IPS-NIHi11 (cell line): ENCODE measurements at regions not wholly inside any gene's neighbourhood (a gene's known extent, or its start where the extent isn't known, plus 50 kb on each side); places are given as distances from the start of the nearest gene placed in this dataset.
A peak's percentile ranks its signal among the peaks of the same experiment; 100 is the strongest.

Experiments
- DNase-seq: peaks from one replicate; pipeline ENCODE4 v3.0.0; 2012; ENCODE audit warnings: mixed read lengths, low spot score

DNA sequence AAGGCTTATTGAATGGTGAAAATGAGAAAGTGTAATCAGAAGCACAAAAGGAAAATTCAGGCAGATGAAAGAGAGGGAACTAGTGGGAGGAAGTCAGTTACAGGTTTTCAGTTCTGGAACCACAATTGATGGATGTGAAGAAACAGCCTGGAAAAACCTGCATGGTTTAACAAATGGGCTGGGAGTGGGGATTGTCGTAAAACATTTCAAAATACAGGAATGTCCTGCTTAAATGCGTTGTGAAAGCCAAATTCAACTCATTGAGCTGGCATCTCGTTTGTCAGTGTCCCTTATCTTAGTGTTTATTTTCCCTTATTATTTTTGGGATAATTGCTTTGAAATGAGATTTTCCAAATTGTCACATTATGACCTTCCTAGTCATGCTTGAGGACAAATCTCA, 106.5 kb upstream of the RFC3 start:
- DNase-seq: no peak

DNA sequence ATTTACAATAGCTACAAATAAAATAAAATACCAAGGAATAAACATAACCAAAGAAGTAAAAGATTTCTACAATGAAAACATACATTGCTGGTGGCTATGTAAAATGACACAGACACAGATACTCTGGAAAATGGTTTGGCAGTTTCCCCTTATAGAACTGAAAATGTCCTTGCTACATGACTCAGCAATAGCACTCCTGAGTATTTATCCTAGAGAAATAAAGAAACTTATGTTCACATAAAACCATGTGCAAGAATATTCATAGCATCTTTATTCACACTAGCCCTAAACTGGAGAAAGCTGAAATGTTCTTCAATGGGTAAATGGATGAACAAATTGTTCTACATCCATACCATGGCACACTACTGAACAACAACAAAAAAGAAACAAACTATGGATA, 100.2 kb upstream of the RFC3 start:
- no peak for DNase-seq

DNA sequence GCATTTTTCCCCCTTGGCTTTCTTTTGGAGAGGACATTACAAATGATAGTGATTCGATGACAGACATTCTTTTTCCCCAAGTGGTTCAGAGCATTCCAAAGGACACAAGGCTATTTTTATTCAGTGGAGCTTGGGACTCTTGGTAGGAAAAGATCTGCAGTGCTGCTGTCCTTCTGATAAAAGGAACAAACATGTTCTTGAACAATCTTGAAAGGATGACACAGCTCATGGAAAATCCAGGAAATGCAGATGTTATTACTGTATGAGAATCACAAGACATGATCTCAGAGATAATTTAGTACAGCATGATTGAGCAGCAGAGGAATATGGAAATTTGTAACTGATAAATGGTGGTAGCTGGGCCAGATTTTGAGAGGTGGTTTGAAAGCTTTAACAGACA, 96.2 kb upstream of the RFC3 start:
- no peak for DNase-seq

DNA sequence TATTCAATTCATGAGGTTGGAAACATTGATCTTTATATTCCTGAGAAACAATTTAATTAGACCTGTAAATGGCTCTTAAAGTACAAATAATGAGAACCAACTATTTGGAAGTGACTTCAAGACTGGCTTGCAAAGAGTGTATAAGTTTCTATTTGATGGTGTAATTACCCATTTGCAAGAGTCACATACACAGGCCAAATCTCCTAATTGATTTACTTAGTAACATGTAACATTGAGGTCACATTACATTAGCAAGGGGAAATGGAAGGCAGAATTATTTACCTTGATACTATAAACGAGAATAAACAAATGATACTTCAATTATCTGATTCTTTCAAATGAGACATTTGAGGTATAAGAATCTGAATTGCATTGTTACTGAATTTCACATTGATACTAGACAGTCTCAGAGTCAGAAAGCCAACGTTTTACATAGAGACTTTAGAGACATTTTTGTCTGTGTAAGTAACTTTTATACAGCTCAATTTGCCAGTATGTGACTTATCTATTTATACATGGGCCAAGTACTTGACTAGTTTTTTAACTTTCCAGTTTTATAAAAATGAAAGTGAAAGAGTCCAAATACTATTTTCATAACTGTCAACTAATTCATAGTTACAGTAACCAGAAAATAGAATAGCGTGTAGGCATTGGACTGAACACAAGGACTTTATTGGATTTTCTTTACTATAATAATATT, 95.6 kb upstream of the RFC3 start:
- DNase-seq: no peak

DNA sequence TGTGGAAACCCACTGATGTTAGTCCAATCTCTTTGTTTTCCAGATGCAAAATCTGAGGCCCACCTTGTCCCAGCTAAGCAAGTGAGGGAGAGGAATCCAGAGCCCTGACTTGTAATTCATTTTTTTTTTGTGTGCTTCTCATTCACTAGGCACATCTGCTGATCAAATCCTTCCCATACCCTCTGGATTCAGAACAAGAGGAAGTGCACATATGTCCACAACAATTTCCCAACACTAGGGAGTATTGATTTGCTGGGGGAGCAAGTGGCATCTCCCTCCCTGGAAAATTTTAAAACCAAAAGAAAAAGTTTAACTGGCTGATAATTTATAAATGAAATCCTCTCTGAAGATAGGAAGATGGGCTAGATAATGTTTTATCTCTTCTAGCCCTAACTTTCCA, 94.6 kb upstream of the RFC3 start:
- DNase-seq: no peak

DNA sequence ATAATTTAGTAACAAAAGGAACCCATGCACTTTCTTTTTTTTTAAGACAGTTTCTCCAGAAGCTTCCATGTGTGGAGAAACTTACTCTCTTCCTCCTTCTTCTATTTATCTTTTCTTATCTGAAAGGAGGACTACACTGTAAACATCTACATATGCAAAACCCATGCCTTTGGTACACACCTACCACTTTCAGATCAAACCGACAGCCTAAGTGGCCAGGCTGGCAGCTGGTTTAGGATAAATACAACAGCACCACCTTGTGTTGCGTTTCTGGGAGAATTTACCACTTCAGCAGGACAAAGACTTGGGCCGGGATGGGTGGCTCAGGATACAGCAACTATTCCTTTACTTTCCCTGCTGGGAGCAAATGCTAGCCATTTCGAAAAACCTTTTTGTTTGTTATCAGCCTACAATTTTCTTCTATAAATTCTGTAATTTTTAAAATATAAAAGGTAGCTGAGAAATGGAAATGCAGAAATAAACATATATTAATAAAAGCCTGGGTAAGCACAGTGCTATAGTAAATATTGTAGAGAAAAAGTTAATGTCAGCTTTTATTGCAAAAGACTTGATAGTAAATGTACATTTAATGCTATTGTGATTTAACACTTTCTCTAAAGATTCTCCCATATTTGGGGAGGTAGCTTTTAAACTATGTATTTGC, 94.0 kb upstream of the RFC3 start:
- DNase-seq: peak; percentile 83

DNA sequence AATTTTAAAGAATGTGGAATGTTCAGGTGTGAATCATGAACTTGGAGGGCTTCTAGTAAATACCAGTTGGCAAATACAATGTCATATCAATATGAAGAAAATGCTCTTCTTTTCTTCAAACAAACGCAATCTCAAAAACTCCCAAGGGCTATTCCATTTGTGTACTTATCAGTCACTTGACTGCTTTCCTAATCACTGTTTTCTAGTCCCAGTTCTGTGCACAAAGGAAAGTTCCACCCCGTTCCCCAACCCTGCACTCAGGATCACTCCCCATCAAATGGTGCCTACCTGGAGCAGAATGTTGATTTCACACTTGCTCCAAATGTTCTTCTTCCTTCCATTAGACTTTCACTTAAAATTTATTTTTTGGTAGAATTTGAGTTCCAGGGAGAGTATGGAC, 92.6 kb upstream of the RFC3 start:
- DNase-seq: no peak

DNA sequence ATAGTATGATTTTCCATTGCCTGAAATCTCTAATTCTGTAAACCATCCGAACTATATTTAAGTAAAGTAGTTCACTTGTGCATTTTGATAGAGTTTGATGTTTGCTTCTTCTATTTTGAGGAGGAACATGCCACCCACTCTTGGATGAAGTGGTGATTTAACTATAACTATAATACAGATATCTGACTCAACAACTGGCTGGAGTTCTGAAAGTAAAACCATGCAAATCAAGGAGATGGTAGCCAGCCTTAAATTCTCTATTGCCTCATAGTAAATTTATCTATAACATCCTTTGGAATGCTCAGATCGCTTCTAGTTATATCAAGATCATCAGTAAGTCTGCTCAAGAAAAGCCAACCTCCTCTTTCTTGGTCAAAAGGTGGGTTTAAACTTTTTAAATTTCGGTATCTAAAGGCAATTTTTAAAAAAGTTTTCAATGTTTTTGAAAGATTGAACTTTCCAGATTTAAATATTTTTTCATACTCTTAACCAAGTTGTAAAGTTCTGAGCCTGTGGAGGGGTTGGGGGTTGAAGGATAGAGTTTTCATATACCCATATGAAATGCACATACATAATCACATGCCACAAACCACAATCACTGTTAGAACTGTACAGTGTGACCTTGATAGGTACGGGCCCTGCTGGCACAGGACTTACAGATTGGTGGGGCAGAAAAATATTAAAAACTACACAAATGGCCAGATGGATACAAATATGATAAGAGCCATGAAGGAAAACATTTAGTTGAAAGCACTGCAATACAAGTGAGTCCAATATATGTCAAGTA, 90.5 kb upstream of the RFC3 start:
- DNase-seq: no peak

DNA sequence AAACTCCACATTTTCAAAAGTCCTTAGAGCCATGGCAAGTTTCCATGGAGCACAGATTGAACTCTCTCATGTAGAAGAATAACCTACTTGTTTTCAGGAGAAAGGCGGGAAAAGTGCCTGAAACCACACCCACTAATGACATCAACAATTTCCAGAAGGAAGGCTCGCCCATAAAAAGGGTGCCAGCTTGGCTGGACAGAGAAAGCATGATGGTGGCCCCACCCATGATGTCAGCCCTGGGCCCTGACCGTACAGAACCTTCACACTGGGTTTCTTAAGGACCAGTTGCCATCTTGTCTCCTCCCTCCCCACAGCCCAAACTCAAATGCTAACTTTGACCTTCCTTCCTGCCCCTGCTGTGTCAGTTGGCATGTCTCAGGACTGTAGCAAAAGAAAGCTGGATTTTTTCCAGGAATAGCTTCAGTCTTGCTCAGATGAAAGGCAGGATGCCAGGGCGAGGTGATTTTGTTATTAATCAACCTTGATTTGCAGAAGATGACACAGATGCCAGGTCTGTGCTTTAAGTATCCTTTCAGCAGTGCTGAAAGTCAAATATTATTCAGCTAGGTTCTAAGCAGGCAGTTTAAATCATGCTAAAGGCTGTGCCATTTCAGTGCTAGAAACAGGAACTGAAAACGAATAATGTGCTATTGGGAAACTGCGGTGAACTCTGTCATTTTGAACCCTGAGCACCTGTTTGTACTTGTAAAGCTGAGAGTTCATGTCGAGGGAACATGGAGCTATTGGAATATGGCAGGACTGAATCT, 89.5 kb upstream of the RFC3 start:
- no peak for DNase-seq

DNA sequence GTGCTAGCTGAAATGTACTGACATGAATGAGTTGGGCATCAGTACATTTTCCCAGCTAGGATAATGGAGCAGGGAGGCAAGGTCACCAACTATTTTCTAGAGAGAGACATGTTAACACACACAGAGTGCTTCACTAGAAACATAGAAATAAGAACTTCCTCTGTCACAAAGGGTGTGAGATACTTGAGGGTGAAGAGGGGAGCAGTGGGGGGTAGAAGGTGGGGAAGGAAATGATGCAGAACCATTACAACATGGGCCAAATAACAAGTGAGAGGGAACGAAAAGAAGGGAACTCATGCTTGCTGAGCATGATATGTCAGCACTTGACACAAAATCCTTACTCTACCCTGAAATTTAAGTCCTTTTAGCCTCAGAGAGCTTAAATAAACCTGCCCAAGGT, 87.8 kb upstream of the RFC3 start:
- no peak for DNase-seq

DNA sequence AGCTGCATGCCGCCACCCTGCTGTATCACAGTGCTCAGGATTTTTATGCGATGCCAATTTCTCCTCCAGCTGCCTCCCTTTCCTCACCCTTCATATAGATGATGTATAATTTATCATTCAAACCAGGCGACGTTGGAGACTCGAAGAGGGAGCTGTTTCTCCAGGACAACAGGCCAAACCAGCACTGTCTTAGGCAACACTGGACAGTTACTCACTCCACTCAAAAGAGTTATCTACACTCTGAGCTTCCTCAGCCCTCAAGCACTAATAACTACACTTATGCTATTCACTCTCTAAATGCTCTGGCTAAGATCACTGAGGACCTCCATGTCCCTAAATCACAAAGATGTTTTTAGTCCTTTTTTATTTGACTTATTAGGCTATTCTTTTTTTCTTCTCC, 87.3 kb upstream of the RFC3 start:
- DNase-seq: no peak

DNA sequence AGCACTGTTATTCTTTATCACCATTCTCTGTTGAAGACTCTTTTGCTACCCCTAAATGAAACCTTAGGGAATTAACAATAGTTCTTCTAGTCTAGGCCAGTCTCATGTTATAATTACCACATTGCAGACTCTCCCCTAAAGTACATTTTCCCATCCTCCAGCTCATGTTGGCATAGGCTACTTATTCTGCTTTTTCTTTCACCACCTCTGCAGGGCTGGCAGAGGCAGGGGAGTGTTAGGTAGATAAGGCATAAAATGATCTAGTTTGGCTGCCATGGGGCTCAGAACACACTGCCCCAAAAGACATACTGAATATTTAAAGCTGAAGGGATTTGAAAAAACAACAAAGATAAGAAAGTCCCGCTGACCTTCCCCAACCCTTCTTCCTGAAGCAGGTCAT, 82.7 kb upstream of the RFC3 start:
- no peak for DNase-seq

DNA sequence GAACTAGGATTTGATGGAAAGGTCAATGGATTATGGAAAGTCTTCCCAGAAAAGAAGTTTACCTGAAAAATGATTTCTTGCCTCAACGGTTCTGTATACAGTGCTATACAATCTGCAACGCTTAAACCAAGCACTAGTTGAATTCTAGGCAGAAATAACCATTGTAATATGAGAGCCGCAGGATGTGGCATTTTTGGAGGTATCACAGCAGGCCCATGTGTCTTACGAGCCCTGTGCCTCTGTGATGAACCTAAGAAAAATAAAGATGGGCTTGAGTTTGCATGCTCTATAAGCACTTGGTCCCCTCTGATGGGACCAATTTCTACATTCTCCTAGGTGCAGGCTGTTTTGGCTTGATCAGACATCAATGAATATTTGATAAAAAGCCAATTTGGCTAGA, 78.7 kb upstream of the RFC3 start:
- no peak for DNase-seq

DNA sequence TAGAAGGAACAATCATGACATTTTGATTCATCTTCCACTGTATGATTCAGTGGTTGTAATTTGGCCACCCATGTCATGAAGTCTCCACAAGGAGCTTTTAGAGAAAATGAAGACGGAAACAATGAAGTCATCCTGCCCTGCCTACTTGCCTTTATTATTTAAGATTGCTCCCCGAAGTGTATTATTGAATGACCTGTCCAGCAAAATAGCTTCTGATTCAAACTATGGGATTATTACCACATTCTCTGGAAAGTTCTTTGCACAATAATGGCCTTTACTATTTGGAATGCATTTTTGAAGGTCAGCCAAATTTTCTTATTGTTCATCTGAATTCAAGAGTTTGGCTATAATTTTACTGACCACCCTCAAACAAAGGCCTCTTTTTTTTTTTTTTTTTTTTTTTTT, 77.8 kb upstream of the RFC3 start:
- no peak for DNase-seq

DNA sequence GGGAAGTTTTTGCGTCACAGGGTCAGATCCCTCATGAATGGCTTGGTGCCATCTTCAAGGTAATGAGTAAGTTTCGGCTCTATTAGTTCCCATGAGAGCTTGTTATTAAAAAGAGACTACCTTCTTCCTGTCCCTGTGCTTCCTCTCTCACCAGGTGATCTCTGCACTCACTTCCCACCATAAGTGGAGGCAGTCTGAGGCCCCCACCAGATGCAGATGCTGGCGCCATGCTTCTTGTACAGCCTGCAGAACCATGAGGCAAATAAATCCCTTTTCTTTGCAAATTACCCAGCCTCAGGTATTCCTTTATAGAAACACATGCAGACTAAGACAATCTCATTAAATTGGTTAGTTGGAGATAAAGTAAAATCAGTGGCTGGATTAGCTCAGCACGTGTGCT, 75.6 kb upstream of the RFC3 start:
- no peak for DNase-seq

DNA sequence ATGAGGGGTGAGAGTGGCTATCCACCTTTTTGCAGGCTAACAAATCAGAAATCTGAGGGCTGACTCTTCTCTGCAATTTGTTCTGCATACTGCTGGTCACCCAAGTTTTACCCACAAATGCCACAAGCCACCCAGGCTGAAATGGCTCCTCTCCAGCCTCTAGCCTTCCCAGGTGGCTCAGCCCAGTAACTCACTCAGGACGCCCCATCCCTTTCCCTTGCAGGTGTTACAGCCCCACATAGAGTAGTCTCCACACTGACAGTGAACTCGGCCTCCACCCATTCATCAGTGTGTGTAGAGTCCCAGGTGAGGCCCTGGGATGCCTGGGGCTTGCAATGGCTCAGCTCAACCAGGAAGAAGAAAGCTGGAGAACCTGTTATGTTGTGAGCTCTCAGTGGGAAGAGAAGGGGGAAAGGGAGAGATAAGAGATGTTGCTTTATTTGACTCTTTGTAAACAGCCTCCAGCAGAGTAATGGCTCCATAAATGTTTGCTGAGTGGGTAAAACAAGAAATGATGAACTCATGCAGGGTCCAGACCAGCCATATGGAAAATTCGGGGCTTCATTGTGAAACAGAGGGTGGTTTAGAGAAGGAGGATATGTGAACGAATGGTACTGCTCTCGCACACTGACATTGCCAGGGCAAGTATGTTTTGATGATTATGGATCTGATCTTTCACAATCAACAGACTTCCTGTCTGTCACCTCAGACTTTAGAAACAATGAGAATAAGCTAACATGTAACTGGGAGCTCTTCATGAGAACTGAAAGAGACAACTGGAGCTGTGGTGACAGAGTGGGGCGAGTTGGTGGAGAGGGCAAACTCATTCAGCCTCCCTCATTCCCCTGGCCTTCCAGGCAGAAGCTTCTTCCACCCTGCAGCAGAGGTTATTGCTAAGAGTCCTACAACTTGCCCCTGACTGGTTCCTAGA, 74.2 kb upstream of the RFC3 start:
- no peak for DNase-seq

DNA sequence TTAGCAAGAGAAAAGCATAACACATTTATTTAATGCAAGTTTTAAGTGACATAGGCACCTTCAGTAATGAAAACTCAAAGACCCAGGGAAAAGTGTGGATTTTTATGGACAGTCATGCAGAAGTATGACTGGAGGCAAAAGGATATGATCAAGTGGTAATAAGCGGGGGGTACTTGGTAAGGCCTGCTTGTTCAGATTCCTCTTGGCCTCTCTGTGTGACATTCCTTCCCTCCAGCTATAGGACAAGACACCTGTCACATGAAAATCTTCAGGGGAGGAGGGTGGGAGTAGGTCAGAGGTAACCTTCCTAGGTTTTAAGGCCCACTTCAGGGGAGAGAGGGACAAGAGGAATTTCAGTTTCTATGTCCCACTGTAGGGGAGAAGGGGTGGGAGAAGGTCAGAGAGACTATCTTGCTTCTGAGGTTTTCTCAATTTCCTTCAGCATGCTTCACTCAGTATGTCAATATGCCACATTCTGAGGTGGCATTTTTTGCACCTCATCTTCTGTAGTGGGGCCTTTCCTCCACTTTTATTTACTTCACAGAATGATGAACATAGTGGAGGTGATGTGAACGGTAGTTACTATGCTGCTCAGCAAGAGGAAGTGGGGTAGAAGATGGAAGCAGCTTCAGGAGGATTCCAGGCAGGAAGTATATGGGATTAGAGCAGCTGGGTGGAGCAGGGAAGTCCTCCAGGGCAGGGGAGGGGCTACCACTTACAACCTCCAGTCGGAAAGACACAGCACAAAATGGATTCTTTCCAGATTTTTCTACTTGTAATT, 73.2 kb upstream of the RFC3 start:
- peak; percentile 34 for DNase-seq

DNA sequence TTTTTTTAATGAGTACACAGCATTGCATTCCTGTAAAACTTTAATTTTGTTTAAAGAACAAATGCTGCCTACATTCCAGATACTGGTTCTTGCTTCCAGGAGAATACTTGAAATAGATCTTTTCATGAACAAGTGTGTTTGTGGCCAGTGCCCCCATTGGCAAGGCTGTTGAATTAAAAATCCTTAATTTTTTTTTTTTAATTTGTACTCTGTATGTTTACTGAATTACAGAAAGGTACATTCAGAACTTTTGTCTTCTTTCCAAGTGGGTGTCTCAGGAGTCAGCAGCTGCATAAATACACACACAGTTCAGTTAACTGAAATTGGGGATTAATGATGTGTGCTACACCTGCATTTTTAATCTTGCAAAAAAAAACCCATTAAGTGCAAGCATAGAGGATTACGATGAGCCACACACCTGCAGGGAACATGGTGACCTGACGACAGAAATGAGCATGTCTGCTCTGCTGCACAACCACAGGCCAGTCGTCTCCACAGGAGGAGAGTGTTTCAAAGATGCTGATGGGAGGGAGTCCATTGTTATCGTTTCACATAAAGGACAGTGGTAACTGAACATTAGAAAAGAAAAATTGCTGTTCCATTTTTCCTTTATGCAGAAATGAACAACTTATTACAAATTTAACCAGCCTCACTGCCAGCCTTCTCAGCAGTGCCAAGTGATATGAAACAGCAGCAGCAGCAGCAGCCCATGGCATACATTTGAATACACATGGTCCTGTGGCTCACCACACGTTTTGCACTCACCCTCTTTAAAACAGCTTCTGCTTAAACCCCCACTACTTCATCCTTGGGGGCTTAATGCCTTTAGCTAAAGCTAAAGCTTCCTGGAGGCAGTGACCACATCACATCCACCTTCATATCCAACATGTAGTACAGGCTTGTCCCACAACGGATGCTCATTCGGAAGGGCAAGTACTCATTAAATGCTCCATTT, 72.3 kb upstream of the RFC3 start:
- no peak for DNase-seq

DNA sequence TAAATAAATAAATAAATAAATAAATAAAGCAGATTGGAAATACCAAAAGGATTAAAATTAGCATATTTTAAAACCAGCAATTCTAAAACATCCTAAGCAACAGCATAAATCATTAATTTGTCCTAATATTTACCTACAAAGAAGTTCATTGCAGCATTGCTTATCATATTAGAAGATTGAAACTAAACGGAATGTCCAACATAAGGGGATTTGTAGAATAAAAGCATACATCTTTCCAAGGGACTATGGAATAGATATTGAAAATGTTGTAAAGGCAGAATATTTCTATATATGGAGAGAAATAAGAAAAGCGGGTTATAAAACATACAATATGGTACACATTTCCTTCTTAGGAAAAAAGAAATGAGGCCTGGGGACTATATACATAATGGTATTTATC, 71.1 kb upstream of the RFC3 start:
- DNase-seq: no peak

DNA sequence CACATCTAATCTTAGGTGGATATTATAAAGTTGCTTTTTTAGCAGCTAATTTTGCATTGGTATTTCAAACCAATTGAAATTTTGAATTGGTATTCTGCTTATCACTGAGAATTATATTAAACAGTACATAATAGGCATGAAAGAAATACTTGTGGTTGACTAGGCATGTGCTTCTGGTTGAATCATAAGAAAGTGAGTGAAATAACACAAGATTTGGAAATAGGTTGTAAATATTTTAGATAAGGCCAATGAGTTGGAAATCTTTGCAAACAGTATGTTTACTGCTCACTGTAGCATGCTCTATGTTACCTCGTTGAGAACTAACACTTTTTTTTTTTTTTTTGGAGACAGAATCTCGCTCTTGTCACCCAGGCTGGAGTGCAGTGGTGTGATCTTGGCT, 66.8 kb upstream of the RFC3 start:
- no peak for DNase-seq
